GM19023 (cell line): ENCODE measurements at regions not wholly inside any gene's neighbourhood (a gene's known extent, or its start where the extent isn't known, plus 50 kb on each side); places are given as distances from the start of the nearest gene placed in this dataset.

Experiments
- ATAC-seq: cut with Tn5 transposase; IDR thresholded peaks from one replicate; pipeline ENCODE4 v1.9.1; 2021; ENCODE audit warnings: mild to moderate bottlenecking, moderate library complexity; ENCODE audit not compliant: unreplicated experiment

GRCh38 chr15:77798847-77799246 lies 166.1 kb upstream of the LINGO1 start:
- ATAC-seq: no peak

- no peak for ATAC-seq
These were observed 165.6 kb upstream of the LINGO1 start for GRCh38 chr15:77798151-77798835.

- no peak for ATAC-seq
These were observed 164.6 kb upstream of the LINGO1 start for GRCh38 chr15:77797270-77797669.

- no peak for ATAC-seq
These were observed 163.5 kb upstream of the LINGO1 start for GRCh38 chr15:77796046-77796729.

- ATAC-seq: no peak
These were observed 162.7 kb upstream of the LINGO1 start for GRCh38 chr15:77795446-77795845.

- no peak for ATAC-seq
These were observed 159.2 kb upstream of the LINGO1 start for GRCh38 chr15:77791941-77792340.

- no peak for ATAC-seq
These were observed 157.8 kb upstream of the LINGO1 start for GRCh38 chr15:77790481-77790880.

GRCh38 chr15:77786956-77787355 lies 154.2 kb upstream of the LINGO1 start:
- no peak for ATAC-seq

GRCh38 chr15:77786181-77786890 lies 153.6 kb upstream of the LINGO1 start:
- ATAC-seq: no peak

GRCh38 chr15:77784361-77785292 lies 151.9 kb upstream of the LINGO1 start:
- ATAC-seq: no peak

- no peak for ATAC-seq
These were observed 150.9 kb upstream of the LINGO1 start for GRCh38 chr15:77783636-77784035.

GRCh38 chr15:77782691-77783090 lies 150.0 kb upstream of the LINGO1 start:
- ATAC-seq: no peak

GRCh38 chr15:77781946-77782240 lies 149.2 kb upstream of the LINGO1 start:
- no peak for ATAC-seq

- no peak for ATAC-seq
These were observed 148.6 kb upstream of the LINGO1 start for GRCh38 chr15:77781151-77781945.

GRCh38 chr15:77778802-77779201 lies 146.1 kb upstream of the LINGO1 start:
- no peak for ATAC-seq

GRCh38 chr15:77775837-77776236 lies 143.1 kb upstream of the LINGO1 start:
- no peak for ATAC-seq

- no peak for ATAC-seq
These were observed 142.7 kb upstream of the LINGO1 start for GRCh38 chr15:77775373-77775772.

GRCh38 chr15:77774350-77774749 lies 141.6 kb upstream of the LINGO1 start:
- ATAC-seq: no peak

GRCh38 chr15:77773903-77774302 lies 141.2 kb upstream of the LINGO1 start:
- ATAC-seq: no peak

GRCh38 chr15:77772641-77773402 lies 140.1 kb upstream of the LINGO1 start:
- no peak for ATAC-seq
